ENCODE measurements at regions not wholly inside any gene's neighbourhood (a gene's known extent, or its start where the extent isn't known, plus 50 kb on each side); places are given as distances from the start of the nearest gene placed in this dataset.

GRCh38 chr3:182078929-182079328 is 367.2 kb downstream of the SOX2 start:
- Histone ChIP-seq H3K27me3 (replicated peaks; ENCODE audit: control insufficient read depth, insufficient read depth, low read length) (no peaks in the 10 kb centered on the region; the same call in 1 of the 2 replicates), H3K36me3 (ENCODE audit: control insufficient read depth, insufficient read depth, low read length) (no peaks in the 10 kb centered on the region), H3K4me3 (replicated peaks; ENCODE audit: low read depth, low read length) (no peak overlapping the region)
- no peak for TF ChIP-seq CTCF (IDR thresholded peaks at IDR 0.05; ENCODE audit: insufficient read depth, low read length, poor library complexity, severe bottlenecking)
- no peak for DNase-seq (ENCODE audit: extremely low read depth, insufficient read length)

GRCh38 chr3:182081096-182081495 is 369.4 kb downstream of the SOX2 start:
- TF ChIP-seq CTCF (IDR thresholded peaks at IDR 0.05; ENCODE audit: insufficient read depth, low read length, poor library complexity, severe bottlenecking), result no peak
- no peak for DNase-seq (ENCODE audit: extremely low read depth, insufficient read length)
- Histone ChIP-seq H3K27me3 (replicated peaks; ENCODE audit: control insufficient read depth, insufficient read depth, low read length) (no peaks in the 10 kb centered on the region; the same call in 1 of the 2 replicates), H3K36me3 (ENCODE audit: control insufficient read depth, insufficient read depth, low read length) (no peaks in the 10 kb centered on the region), H3K4me3 (replicated peaks; ENCODE audit: low read depth, low read length) (no peak overlapping the region)

- DNase-seq (ENCODE audit: extremely low read depth, insufficient read length), result no peak
- no peak for TF ChIP-seq CTCF (IDR thresholded peaks at IDR 0.05; ENCODE audit: insufficient read depth, low read length, poor library complexity, severe bottlenecking)
- no peaks in the 10 kb centered on the region; the same call in 1 of the 2 replicates for H3K27me3 ChIP-seq (replicated peaks; ENCODE audit: control insufficient read depth, insufficient read depth, low read length)
Observed at GRCh38 chr3:182083112-182083511, 371.4 kb downstream of the SOX2 start.

GRCh38 chr3:182092662-182093262 is 381.0 kb downstream of the SOX2 start:
- no peak for TF ChIP-seq CTCF (IDR thresholded peaks at IDR 0.05; ENCODE audit: insufficient read depth, low read length, poor library complexity, severe bottlenecking)
- Histone ChIP-seq H3K4me3 (replicated peaks; ENCODE audit: low read depth, low read length) (no peak overlapping the region), H3K27me3 (replicated peaks; ENCODE audit: control insufficient read depth, insufficient read depth, low read length) (no peaks in the 10 kb centered on the region), H3K36me3 (ENCODE audit: control insufficient read depth, insufficient read depth, low read length) (no peaks in the 10 kb centered on the region)
- peak; percentile 2 for DNase-seq (ENCODE audit: extremely low read depth, insufficient read length)

More at GRCh38 chr3:182083112-182083511, 371.4 kb downstream of the SOX2 start:
- Histone ChIP-seq H3K4me3 (replicated peaks; ENCODE audit: low read depth, low read length) (no peak overlapping the region), H3K36me3 (ENCODE audit: control insufficient read depth, insufficient read depth, low read length) (no peaks in the 10 kb centered on the region)

GRCh38 chr3:182094321-182094720 is 382.6 kb downstream of the SOX2 start:
- TF ChIP-seq CTCF (IDR thresholded peaks at IDR 0.05; ENCODE audit: insufficient read depth, low read length, poor library complexity, severe bottlenecking), result no peak
- Histone ChIP-seq H3K36me3 (ENCODE audit: control insufficient read depth, insufficient read depth, low read length) (no peaks in the 10 kb centered on the region), H3K4me3 (replicated peaks; ENCODE audit: low read depth, low read length) (no peak overlapping the region), H3K27me3 (replicated peaks; ENCODE audit: control insufficient read depth, insufficient read depth, low read length) (no peaks in the 10 kb centered on the region)
- DNase-seq (ENCODE audit: extremely low read depth, insufficient read length), result no peak

- TF ChIP-seq CTCF (IDR thresholded peaks at IDR 0.05; ENCODE audit: insufficient read depth, low read length, poor library complexity, severe bottlenecking), result no peak
- Histone ChIP-seq H3K27me3 (replicated peaks; ENCODE audit: control insufficient read depth, insufficient read depth, low read length) (no peaks in the 10 kb centered on the region), H3K4me3 (replicated peaks; ENCODE audit: low read depth, low read length) (no peak overlapping the region), H3K36me3 (ENCODE audit: control insufficient read depth, insufficient read depth, low read length) (no peaks in the 10 kb centered on the region)
- DNase-seq (ENCODE audit: extremely low read depth, insufficient read length), result no peak
Observed at GRCh38 chr3:182104881-182105280, 393.2 kb downstream of the SOX2 start.
